Endothelial cell of umbilical vein (primary cell): ENCODE measurements at regions not wholly inside any gene's neighbourhood (a gene's known extent, or its start where the extent isn't known, plus 50 kb on each side); places are given as distances from the start of the nearest gene placed in this dataset.

Experiments
- BruUV-seq: library from RNA; stranded (reverse); fragments of 400-500 nt; replicated peaks from 2 replicates; lab custom pipeline; 2021; lab: Mats Ljungman, UMichigan
- CTCF ChIA-PET: fragments of 300-600, 350-600 bp; sonication (Branson Sonifier 250); formaldehyde crosslinking; loops from one replicate; lab custom pipeline; 2021; ENCODE audit warnings: antibody characterized with exemption, inconsistent platforms; lab: Charles Lee
- POLR2A ChIA-PET: fragments of 300-600, 350-600 bp; sonication (Branson Sonifier 250); formaldehyde crosslinking; loops from one replicate; lab custom pipeline; 2021; ENCODE audit warnings: antibody characterized with exemption, inconsistent platforms; lab: Charles Lee
- DNase-seq: peaks from one replicate; pipeline ENCODE4 v3.0.0-alpha.2; 2011; ENCODE audit warnings: low read depth, low spot score
- FAIRE-seq: peaks from 2 replicates; lab custom pipeline; 2011; peaks lifted over from hg19 to GRCh38; lab: Jason Lieb, UNC
- H2AFZ ChIP-seq: 2 replicates; pipeline ENCODE4 v1.6.0; 2012; ENCODE audit warnings: low read depth, low read length, control low read depth, inconsistent platforms
- H3K27ac ChIP-seq: 2 replicates; pipeline ENCODE4 v1.5.1; 2011; ENCODE audit warnings: low read depth, mild to moderate bottlenecking, control low read depth, low read length, moderate library complexity; ENCODE audit not compliant: insufficient read depth
- H3K27me3 ChIP-seq, 2 experiments: 2 replicates each; pipeline versions ENCODE4 v1.6.0 to v1.6.1; 2011; ENCODE audit warnings: low read length in 2 of 2, mixed read lengths in 1 of 2; ENCODE audit not compliant: control insufficient read depth in 2 of 2, insufficient read depth in 2 of 2
- H3K36me3 ChIP-seq, 2 experiments: 2 replicates in 1 of 2; 3 replicates in 1 of 2; pipeline ENCODE4 v1.5.1; 2011; ENCODE audit warnings: low read length in 2 of 2, mild to moderate bottlenecking in 1 of 2, moderate library complexity in 1 of 2; ENCODE audit not compliant: control insufficient read depth in 2 of 2, insufficient read depth in 2 of 2; ENCODE audit errors: extremely low read depth in 1 of 2
- H3K4me1 ChIP-seq: 3 replicates; pipeline ENCODE4 v1.5.1; 2011; ENCODE audit warnings: mild to moderate bottlenecking, low read length; ENCODE audit not compliant: control insufficient read depth, insufficient read depth; ENCODE audit errors: extremely low read depth
- H3K4me2 ChIP-seq: 2 replicates; pipeline ENCODE4 v1.6.1; 2011; ENCODE audit warnings: low read length, control low read depth, mixed read lengths; ENCODE audit not compliant: insufficient read depth
- H3K4me3 ChIP-seq, 3 experiments: fragments of 200-600 bp in 1 of 3; sonication (generic), shearing (Covaris generic) in 1 of 3; replicated peaks in 1 of 3; 2 replicates each; pipeline ENCODE4 v1.5.1; 2011 to 2016; ENCODE audit warnings: control low read depth in 3 of 3, low read length in 3 of 3, mild to moderate bottlenecking in 2 of 3, inconsistent platforms in 1 of 3, low read depth in 1 of 3, moderate library complexity in 1 of 3; ENCODE audit not compliant: insufficient read depth in 1 of 3
- H3K79me2 ChIP-seq: 2 replicates; pipeline ENCODE4 v1.6.0; 2012; ENCODE audit warnings: low read length, inconsistent platforms; ENCODE audit not compliant: control insufficient read depth, insufficient read depth
- H3K9ac ChIP-seq: replicated peaks from 2 replicates; pipeline ENCODE3; 2011; ENCODE audit warnings: low read length, control low read depth; ENCODE audit not compliant: insufficient read depth; ENCODE audit errors: extremely low read depth
- H3K9me1 ChIP-seq: replicated peaks from 3 replicates; pipeline ENCODE4 v1.6.0; 2011; ENCODE audit warnings: mild to moderate bottlenecking, low read length; ENCODE audit not compliant: control insufficient read depth, insufficient read depth; ENCODE audit errors: extremely low read depth
- H3K9me3 ChIP-seq: replicated peaks from 2 replicates; pipeline ENCODE4 v1.5.1; 2012; ENCODE audit warnings: low read length, inconsistent platforms; ENCODE audit not compliant: control insufficient read depth, insufficient read depth
- H4K20me1 ChIP-seq: replicated peaks from 2 replicates; pipeline ENCODE3; 2011; ENCODE audit warnings: mild to moderate bottlenecking, low read length; ENCODE audit not compliant: control insufficient read depth, insufficient read depth; ENCODE audit errors: extremely low read depth
- EZH2 ChIP-seq: IDR thresholded peaks from 2 replicates; pipeline ENCODE4 v1.6.1; 2012; ENCODE audit warnings: borderline replicate concordance, low read depth, mild to moderate bottlenecking, moderate library complexity, low read length, inconsistent platforms; ENCODE audit not compliant: severe bottlenecking
- FOS ChIP-seq: IDR thresholded peaks from 2 replicates; pipeline ENCODE4 v1.6.1; 2011; ENCODE audit warnings: mild to moderate bottlenecking, low read length, moderate library complexity, borderline replicate concordance; ENCODE audit not compliant: insufficient read depth
- GATA2 ChIP-seq: IDR thresholded peaks from 2 replicates; pipeline ENCODE4 v1.7.0; 2011; ENCODE audit warnings: low read depth, mild to moderate bottlenecking, moderate library complexity, mixed read lengths, low read length; ENCODE audit not compliant: insufficient read length, insufficient read depth
- JUN ChIP-seq: IDR thresholded peaks from 2 replicates; pipeline ENCODE4 v1.6.1; 2011; ENCODE audit warnings: borderline replicate concordance, low read depth; ENCODE audit not compliant: insufficient read length, insufficient read depth
- MAX ChIP-seq: IDR thresholded peaks from 2 replicates; pipeline ENCODE4 v1.6.1; 2011; ENCODE audit not compliant: insufficient read depth, insufficient read length
- MYC ChIP-seq: IDR thresholded peaks from one replicate; pipeline ENCODE4 v1.6.1; 2011; ENCODE audit warnings: mild to moderate bottlenecking, low read depth, low read length
- POLR2A ChIP-seq: IDR thresholded peaks from 2 replicates; pipeline ENCODE4 v1.6.1; 2012; ENCODE audit warnings: low read depth, mild to moderate bottlenecking, control low read depth, low read length
- POLR2AphosphoS5 ChIP-seq: IDR thresholded peaks from 2 replicates; pipeline ENCODE4 v1.6.1; 2012; ENCODE audit warnings: low read depth, mild to moderate bottlenecking, control low read depth, low read length, moderate library complexity; ENCODE audit not compliant: insufficient read depth
- dilution Hi-C: fragments of 300-500 bp; cut with MboI; formaldehyde crosslinking; loops from one replicate; pipeline ENCODE4 v1.15.0; 2019; ENCODE audit warnings: low sequenced_read_pairs; ENCODE audit not compliant: extremely low pct_ligation_motif_present
- intact Hi-C: fragments of 100-400 bp; cut with micrococcal nuclease; formaldehyde crosslinking; loops from one replicate; pipeline ENCODE4 v1.10.0; 2022
- TF ChIP-seq, protein P1 (sequence below), 2 donors: IDR thresholded peaks; 1 replicate in 1 of 2; 2 replicates in 1 of 2; pipeline ENCODE4 v1.5.1; 2011; ENCODE audit warnings: low read length in 2 of 2, mild to moderate bottlenecking in 2 of 2, moderate library complexity in 2 of 2, control low read depth in 1 of 2, inconsistent platforms in 1 of 2, low read depth in 1 of 2; ENCODE audit not compliant: insufficient read depth in 1 of 2; ENCODE audit errors: extremely low read depth in 1 of 2

DNA sequence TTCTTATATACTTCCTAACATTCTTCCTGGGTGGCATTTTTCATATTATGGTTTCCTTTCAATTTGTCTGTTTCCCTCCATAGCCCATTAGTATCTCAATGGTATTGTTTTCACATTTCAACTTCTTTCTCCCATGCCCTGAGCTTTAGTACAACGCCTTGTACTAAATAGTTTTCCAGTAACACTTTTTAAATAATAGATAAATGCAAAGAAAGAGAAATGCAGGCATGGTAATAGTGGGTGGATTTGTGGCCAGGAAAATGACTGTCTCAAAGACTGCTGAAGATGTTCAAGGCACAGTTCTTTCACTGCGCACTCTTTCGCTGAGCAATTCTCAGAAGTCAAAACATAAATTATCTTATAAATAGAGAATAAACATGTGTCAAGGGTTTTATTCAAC lies 145.1 kb downstream of the LCA5 start:
- Histone ChIP-seq H3K9me3 (no peaks in the 10 kb centered on the region), H3K36me3 (no peaks in the 10 kb centered on the region), H3K9me1 (no peaks in the 10 kb centered on the region), H2AFZ (no peak overlapping the region), H3K4me2 (no peak overlapping the region), H3K27me3 (no peaks in the 10 kb centered on the region), H3K79me2 (no peaks in the 10 kb centered on the region), H3K9ac (no peak overlapping the region), H4K20me1 (no peaks in the 10 kb centered on the region), H3K4me1 (peaks cover 6% of the 10 kb centered on the region), H3K4me3 (no peak overlapping the region), H3K27ac (no peak overlapping the region)
- no peak for FAIRE-seq
- TF ChIP-seq, protein P1, sequence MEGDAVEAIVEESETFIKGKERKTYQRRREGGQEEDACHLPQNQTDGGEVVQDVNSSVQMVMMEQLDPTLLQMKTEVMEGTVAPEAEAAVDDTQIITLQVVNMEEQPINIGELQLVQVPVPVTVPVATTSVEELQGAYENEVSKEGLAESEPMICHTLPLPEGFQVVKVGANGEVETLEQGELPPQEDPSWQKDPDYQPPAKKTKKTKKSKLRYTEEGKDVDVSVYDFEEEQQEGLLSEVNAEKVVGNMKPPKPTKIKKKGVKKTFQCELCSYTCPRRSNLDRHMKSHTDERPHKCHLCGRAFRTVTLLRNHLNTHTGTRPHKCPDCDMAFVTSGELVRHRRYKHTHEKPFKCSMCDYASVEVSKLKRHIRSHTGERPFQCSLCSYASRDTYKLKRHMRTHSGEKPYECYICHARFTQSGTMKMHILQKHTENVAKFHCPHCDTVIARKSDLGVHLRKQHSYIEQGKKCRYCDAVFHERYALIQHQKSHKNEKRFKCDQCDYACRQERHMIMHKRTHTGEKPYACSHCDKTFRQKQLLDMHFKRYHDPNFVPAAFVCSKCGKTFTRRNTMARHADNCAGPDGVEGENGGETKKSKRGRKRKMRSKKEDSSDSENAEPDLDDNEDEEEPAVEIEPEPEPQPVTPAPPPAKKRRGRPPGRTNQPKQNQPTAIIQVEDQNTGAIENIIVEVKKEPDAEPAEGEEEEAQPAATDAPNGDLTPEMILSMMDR (IDR thresholded peaks at IDR 0.05; ENCODE audit: extremely low read depth in 1 of 2, insufficient read depth in 1 of 2, low read depth in 1 of 2, low read length in 2 of 2) = no peak
- TF ChIP-seq MYC (no peak), FOS (no peak), GATA2 (no peak), JUN (no peak), EZH2 (no peak), POLR2AphosphoS5 (no peak), POLR2A (no peak), MAX (no peak)
- dilution Hi-C loops (no loop called here), intact Hi-C loops (no loop called here)
- DNase-seq = no peak
- ChIA-PET CTCF (interaction anchor here (0.8 kb wide), 1 partner anchor 28 kb away, joined by 3 read pairs; no protein-coding TSS in a partner anchor), POLR2A (no interaction called here)
- no TSS peak for BruUV-seq
